HUES6 (cell line): ENCODE measurements at regions not wholly inside any gene's neighbourhood (a gene's known extent, or its start where the extent isn't known, plus 50 kb on each side); places are given as distances from the start of the nearest gene placed in this dataset.

ENCODE experiments used
- H3K27ac ChIP-seq: 2 replicates; pipeline ENCODE4 v1.7.0; 2013; ENCODE audit warnings: low read depth, mild to moderate bottlenecking, low read length, inconsistent platforms
- H3K27me3 ChIP-seq: 2 replicates; pipeline ENCODE4 v1.6.1; 2013; ENCODE audit warnings: low read length; ENCODE audit not compliant: control insufficient read depth, insufficient read depth
- H3K36me3 ChIP-seq: 2 replicates; pipeline ENCODE4 v1.6.1; 2013; ENCODE audit warnings: low read length; ENCODE audit not compliant: control insufficient read depth, insufficient read depth
- H3K4me1 ChIP-seq: 2 replicates; pipeline ENCODE4 v1.6.1; 2013; ENCODE audit warnings: low read length; ENCODE audit not compliant: control insufficient read depth, insufficient read depth
- H3K4me3 ChIP-seq: 2 replicates; pipeline ENCODE4 v1.5.1; 2013; ENCODE audit warnings: low read depth, low read length
- H3K9ac ChIP-seq: one replicate; pipeline ENCODE4 v1.6.1; 2013; ENCODE audit warnings: mild to moderate bottlenecking, low read length
- H3K9me3 ChIP-seq: 2 replicates; pipeline ENCODE4 v1.6.1; 2013; ENCODE audit warnings: low read depth, low read length; ENCODE audit not compliant: control insufficient read depth, insufficient read depth

GRCh38 chr6:113330636-113330946 is 526.6 kb upstream of the MARCKS start:
- no peak overlapping the region for H3K4me3 ChIP-seq
- H3K36me3 ChIP-seq: no peaks in the 10 kb centered on the region
- H3K4me1 ChIP-seq: peaks cover 6% of the 10 kb centered on the region; the same call in 1 of the 2 replicates
- no peaks in the 10 kb centered on the region for H3K9me3 ChIP-seq
- H3K9ac ChIP-seq: no peak overlapping the region
- H3K27ac ChIP-seq: no peak overlapping the region
- H3K27me3 ChIP-seq: no peaks in the 10 kb centered on the region

GRCh38 chr6:113331021-113331420 is 526.1 kb upstream of the MARCKS start:
- H3K36me3 ChIP-seq: no peaks in the 10 kb centered on the region
- no peaks in the 10 kb centered on the region for H3K9me3 ChIP-seq
- H3K9ac ChIP-seq: no peak overlapping the region
- no peak overlapping the region for H3K27ac ChIP-seq
- H3K4me3 ChIP-seq: no peak overlapping the region
- no peaks in the 10 kb centered on the region for H3K27me3 ChIP-seq
- H3K4me1 ChIP-seq: peaks cover 6% of the 10 kb centered on the region; the same call in 1 of the 2 replicates

- Histone ChIP-seq H3K9me3 (no peaks in the 10 kb centered on the region), H3K4me3 (no peak overlapping the region), H3K9ac (no peak overlapping the region)
These were observed 518.5 kb upstream of the MARCKS start for GRCh38 chr6:113338644-113339043.

DNA sequence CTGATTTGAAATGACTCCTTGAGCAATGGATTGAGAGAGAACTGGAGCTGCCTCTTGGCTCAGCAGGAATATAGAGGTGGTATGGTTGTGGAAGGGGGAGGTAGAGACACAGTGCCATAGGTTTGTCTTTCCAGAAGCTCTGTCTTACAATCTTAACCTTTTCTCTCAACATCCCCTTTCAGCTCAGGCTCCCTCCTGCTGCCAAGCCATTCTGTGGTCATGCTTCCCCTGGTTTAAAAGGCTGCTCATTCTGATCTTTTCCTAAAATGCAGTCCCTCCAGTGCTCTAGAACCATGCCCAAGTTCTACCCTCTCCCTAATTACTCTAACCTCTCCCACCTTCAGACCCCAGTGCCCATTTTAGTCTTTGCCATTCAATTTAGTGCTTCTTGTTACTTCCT is 517.9 kb upstream of the MARCKS start:
- peaks cover 12% of the 10 kb centered on the region for H3K4me1 ChIP-seq
- H3K27me3 ChIP-seq: no peaks in the 10 kb centered on the region
- no peak overlapping the region for H3K27ac ChIP-seq
- no peak overlapping the region for H3K9ac ChIP-seq
- H3K36me3 ChIP-seq: no peaks in the 10 kb centered on the region
- no peaks in the 10 kb centered on the region for H3K9me3 ChIP-seq
- H3K4me3 ChIP-seq: no peak overlapping the region

More at GRCh38 chr6:113338644-113339043, 518.5 kb upstream of the MARCKS start:
- Histone ChIP-seq H3K27me3 (no peaks in the 10 kb centered on the region), H3K4me1 (peaks cover 12% of the 10 kb centered on the region), H3K36me3 (no peaks in the 10 kb centered on the region), H3K27ac (no peak overlapping the region)

GRCh38 chr6:113340371-113340770 is 516.8 kb upstream of the MARCKS start:
- Histone ChIP-seq H3K4me1 (peaks cover 12% of the 10 kb centered on the region), H3K4me3 (no peak overlapping the region), H3K27me3 (no peaks in the 10 kb centered on the region), H3K27ac (no peak overlapping the region), H3K9ac (no peak overlapping the region), H3K9me3 (no peaks in the 10 kb centered on the region), H3K36me3 (no peaks in the 10 kb centered on the region)

DNA sequence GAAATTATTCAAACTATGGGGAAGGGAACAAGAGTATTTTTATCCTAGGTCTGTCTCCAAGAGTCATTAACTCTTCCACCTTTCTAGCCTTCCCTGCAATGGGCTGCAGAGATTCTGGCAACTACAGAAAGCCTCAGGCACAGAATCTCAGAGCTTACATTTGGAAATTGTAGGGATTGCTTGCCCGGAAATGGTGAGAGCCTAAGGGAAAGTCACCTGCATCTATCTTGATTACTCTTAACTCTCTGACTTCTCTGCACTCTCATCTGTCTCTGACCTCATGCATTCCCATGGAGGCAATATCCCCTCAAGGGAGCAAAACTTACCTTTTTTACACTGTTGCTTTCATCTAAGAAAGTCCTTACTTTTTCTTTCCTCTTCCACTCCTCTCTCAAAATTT is 513.2 kb upstream of the MARCKS start:
- Histone ChIP-seq H3K4me1 (peaks cover 18% of the 10 kb centered on the region), H3K9ac (no peak overlapping the region), H3K9me3 (no peaks in the 10 kb centered on the region), H3K27ac (no peak overlapping the region), H3K27me3 (no peaks in the 10 kb centered on the region), H3K4me3 (no peak overlapping the region), H3K36me3 (no peaks in the 10 kb centered on the region)

DNA sequence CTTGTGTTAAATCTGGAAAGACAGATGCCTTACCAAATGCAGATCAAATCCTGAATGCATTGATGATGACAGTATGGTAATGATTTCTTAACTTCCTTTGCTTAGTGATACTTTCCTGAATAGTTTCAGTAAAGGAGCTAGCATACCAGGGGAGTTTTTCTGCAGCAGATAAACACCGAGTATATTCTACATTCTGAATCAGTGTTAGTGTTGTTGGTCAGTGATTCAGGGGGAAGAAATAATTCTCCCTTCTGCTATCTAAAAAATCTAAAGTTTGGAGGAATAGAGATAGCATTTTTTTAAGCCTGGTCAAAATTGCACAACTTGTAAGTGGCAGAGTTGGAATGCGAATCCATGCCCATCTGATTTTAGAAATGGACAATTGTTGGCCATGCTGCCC is 512.2 kb upstream of the MARCKS start:
- Histone ChIP-seq H3K4me3 (no peak overlapping the region), H3K36me3 (no peaks in the 10 kb centered on the region), H3K27me3 (no peaks in the 10 kb centered on the region), H3K4me1 (peaks cover 11% of the 10 kb centered on the region), H3K27ac (no peak overlapping the region), H3K9ac (no peak overlapping the region), H3K9me3 (no peaks in the 10 kb centered on the region)

DNA sequence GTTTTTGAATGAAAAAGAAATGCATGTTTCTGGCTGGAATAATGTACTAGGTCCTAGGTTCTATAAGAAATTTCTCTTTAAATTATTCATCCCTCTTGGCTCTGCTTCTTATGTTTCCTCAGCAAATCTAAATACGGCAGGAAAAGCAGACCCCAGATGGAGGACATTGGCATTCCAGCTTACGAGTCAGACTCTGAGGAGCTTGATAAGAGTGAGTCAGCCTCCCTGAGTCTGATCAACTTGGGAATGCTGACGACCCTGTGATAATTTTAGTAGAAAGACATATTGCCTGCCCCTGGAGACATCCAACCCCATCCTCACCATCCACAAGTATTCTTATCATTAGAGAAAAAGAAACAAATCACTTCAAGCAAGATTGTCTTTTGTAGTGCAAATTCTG is 509.7 kb upstream of the MARCKS start:
- no peaks in the 10 kb centered on the region for H3K36me3 ChIP-seq
- H3K4me3 ChIP-seq: no peak overlapping the region
- no peaks in the 10 kb centered on the region for H3K9me3 ChIP-seq
- no peak overlapping the region for H3K27ac ChIP-seq
- H3K27me3 ChIP-seq: no peaks in the 10 kb centered on the region
- no peak overlapping the region for H3K9ac ChIP-seq
- peaks cover 6% of the 10 kb centered on the region; the same call in 1 of the 2 replicates for H3K4me1 ChIP-seq

- no peaks in the 10 kb centered on the region for H3K36me3 ChIP-seq
- H3K9ac ChIP-seq: no peak overlapping the region
- H3K27ac ChIP-seq: no peak overlapping the region
- H3K9me3 ChIP-seq: no peaks in the 10 kb centered on the region
- H3K4me3 ChIP-seq: no peak overlapping the region
- no peaks in the 10 kb centered on the region for H3K27me3 ChIP-seq
- peaks cover 6% of the 10 kb centered on the region; the same call in 1 of the 2 replicates for H3K4me1 ChIP-seq
These were observed 506.7 kb upstream of the MARCKS start for GRCh38 chr6:113350461-113350860.

DNA sequence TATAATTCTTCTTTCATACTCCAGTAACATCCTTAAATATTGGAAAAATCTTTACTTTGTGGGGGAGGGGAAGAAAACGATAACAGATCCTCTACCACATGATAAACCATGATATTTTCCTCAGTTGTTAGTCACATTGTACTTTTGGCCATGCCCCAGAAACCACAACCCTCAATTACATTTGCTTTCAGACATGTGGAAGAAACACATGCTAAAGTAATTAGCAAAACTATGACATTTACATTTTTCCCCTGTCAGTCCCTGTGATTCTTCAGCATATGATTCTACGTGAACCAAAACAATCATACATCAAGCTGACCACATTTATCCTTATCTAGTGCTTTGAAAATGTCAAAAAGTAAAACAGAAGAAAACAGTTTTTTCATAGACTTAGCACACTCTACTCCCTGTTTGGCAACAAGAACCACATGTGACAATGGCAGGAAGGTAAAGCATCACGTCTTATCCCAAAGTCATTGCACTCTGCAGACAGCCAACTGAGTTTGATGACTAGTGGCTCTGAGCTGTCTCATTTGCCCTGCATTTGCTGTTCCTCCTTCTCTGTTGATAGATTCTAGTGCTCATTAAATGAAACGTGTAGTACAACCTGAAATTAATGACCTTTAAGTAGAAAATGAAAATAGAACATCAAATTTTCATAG is 505.8 kb upstream of the MARCKS start:
- H3K27ac ChIP-seq: no peak overlapping the region
- H3K9ac ChIP-seq: no peak overlapping the region
- H3K27me3 ChIP-seq: no peaks in the 10 kb centered on the region
- H3K36me3 ChIP-seq: no peaks in the 10 kb centered on the region
- peaks cover 6% of the 10 kb centered on the region; the same call in 1 of the 2 replicates for H3K4me1 ChIP-seq
- H3K4me3 ChIP-seq: no peak overlapping the region
- no peaks in the 10 kb centered on the region for H3K9me3 ChIP-seq

DNA sequence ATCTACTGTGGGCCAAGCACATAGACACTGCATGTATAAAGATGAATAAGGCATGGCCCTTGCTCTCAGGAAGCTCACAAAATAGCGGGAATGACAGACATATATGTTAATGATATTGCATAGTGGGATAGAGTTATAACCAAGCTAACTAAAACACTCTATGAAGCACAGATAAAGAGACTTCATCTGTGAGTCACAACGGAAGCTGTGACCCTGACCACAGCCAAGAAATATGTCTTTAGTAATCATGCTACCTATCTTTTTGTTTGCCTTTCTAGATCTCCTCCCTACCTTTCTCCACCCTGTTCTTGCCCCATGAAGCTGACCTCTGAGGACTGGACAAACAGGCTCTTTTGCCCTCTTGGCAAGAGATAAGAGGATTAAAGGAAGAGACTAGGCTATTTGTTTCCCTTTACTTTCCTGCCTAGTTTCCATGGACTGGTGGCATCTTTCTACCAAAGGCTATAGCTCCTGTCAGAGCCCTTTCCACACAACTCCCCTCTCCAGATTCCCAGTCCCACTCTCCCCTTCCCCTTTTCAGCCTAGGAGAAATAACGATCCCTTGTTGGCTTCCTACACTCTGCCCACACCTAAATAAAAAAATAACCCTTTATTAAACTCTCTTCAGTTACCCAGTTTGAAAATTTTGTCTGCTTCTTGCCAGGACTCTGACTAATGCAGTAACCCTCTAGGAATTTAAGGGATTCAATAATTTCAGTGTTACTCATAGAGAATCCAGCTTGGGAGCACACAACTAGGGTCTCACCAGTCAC is 504.9 kb upstream of the MARCKS start:
- no peak overlapping the region for H3K9ac ChIP-seq
- no peaks in the 10 kb centered on the region for H3K27me3 ChIP-seq
- H3K4me3 ChIP-seq: no peak overlapping the region
- no peaks in the 10 kb centered on the region for H3K9me3 ChIP-seq
- no peak overlapping the region for H3K27ac ChIP-seq
- no peaks in the 10 kb centered on the region for H3K36me3 ChIP-seq
- peaks cover 6% of the 10 kb centered on the region; the same call in 1 of the 2 replicates for H3K4me1 ChIP-seq
